ENCODE measurements at regions not wholly inside any gene's neighbourhood (a gene's known extent, or its start where the extent isn't known, plus 50 kb on each side); places are given as distances from the start of the nearest gene placed in this dataset.
A peak's percentile ranks its signal among the peaks of the same experiment; 100 is the strongest.
"Not testable (repeated sequence)": the region's sequence is repeated elsewhere in the genome, so short reads cannot be mapped to it uniquely, and the experiment has no call there.

DNA sequence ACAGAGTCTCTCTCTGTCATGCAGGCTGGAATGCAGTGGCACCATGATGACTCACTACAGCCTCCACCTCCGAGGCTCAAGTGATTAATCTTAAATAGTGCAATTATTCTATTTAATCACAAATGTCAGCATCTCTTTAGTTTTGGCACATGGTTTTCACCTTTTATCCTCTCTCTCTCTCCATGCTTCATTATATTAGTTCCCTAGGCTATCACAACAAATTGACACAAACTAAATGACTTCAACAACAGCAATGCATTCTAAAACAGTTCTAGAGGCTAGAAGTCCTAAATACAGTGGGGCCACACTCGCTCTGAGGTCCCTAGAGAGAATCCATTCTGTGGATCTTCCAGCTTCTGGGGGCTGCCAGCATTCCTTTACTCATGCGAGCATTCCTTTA, 178.2 kb upstream of the ZNG1F start:
- not testable (repeated sequence) for DNase-seq

DNA sequence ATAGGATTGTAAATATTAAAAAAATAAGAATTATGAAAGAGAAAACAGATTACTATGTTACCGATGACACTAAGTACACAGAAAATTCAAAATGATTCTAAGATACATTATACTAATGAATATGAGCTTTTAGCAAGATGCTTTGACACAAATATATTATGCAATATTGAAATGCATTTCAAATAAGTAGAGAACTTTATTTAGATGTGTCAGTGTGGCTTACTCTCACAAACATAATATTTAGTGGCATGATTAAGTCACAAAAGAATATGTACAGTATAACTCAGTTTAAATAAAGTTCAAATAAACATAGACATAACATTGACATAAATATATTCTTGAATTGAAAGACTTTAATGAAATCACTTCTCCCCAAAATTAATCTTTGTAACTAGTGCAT, 172.7 kb upstream of the ZNG1F start:
- not testable (repeated sequence) for DNase-seq

DNA sequence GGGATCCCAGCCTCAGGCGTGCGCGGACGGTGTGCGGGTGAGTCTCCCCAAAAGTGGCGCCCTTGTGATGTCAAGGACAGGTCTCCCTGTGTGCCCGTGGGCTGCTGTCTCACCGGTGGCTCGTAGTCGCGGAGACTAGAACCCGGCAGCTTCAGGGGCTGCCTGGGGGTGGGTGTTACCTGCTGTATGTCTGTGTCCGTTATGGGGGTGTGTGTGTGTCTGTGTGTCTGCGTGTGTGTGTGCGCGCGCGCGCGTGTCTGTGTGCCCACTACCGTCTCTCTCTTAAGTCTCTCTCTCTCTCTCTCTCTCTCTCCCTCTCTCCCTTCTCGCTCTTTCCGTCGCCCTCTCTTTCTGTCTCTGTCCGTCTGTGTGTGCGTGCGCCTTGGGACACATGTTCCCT, 170.0 kb upstream of the ZNG1F start:
- not testable (repeated sequence) for DNase-seq

DNA sequence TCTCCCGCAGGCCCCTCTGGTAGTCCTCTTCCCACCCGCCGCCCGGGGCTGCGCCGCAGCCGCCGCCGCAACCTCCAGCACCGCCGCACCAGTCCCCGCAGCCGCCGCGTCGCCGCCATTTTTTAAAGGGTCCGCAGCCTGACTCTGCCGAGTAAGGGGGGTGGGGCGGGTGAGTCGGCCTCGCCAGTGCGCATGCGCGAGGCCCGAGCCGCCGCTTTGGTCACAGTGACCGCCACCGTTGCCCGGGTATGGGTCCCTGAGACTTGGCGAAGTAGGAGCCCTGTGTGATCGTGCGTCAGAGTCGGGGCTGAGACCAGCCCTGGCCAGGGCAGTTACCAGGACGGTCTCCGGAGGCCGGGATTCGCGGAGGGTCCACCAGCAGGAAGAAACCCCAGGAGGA, 169.6 kb upstream of the ZNG1F start:
- DNase-seq = peak; percentile 54

DNA sequence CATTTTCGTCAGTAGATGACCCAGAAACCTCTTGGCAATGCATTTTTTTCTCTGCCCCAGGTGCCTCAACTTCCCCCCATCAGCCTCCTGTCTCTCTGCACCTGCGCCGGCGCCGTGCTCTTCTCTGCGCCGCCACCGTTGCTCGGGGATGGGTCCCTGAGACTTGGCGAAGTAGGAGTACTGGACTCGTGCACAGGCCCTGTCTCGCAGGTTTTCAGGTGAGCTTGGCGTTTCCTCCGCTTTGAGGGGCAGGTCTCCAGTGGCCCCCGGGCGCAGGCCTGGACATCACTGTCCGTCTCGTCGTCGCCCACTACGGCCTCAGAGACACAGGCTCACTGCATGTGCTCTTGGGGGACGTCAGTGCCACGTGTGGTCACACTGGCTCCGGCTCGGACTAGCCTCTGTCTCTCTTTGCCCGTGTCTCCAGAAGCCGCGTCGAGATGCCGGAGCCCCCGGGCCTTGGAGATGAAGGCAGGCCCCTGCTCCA, 168.8 kb upstream of the ZNG1F start:
- DNase-seq = not testable (repeated sequence)

DNA sequence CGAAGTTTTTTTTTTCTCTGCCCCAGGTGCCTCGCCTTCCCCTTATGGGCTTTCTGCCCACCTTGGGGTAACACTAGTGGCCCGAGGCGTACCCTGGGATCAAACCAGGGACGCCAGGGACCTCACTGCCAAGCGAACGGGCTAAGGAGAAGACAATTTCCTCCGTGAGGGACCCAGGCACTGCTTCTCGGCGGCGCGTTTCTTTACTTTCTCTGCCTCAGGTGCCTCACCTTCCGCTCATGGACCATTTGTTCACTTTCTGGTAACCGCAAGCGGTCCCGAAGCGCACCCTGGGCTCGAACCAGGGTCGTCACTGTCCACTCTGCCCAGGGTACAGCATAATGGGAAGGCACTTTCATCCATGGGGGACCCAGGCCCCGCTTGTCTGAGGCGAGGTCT, 168.2 kb upstream of the ZNG1F start:
- not testable (repeated sequence) for DNase-seq

DNA sequence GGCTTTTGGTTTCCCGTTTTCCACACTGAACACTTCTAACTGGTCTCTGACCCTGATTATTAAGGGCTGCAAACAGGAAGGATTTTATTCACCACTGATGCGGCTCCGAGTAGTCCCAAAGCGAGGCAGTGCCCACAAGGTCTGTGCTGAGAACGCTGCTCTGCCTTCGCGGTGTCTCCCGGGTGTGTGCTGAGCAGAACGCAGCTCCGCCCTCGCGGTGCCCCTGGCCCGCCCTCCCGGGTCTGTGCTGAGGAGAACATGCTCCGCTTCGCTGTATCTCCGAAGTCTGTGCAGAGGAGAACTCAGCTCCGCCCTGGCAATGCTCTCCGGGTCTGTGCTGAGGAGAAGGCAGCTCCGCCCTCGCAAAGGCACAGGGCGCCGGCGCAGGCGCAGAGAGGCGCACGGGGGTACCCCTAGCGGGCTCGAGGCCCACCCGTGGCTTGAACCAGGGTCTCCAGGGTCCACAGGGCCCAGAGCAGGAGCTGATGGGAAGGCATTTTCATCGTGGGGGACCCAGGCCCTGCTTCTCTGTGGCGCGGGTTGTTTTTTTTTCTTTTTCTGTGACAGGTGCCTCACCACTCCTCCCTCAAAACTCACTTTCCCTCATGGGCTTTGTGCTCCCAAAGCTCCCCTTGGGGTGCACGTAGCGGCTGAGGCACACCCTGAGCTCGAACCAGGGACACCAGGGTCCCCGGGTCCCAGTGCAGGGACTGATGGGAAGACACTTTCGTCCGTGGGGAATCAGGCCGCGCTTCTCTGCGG, 167.7 kb upstream of the ZNG1F start:
- peak; percentile 66 for DNase-seq

DNA sequence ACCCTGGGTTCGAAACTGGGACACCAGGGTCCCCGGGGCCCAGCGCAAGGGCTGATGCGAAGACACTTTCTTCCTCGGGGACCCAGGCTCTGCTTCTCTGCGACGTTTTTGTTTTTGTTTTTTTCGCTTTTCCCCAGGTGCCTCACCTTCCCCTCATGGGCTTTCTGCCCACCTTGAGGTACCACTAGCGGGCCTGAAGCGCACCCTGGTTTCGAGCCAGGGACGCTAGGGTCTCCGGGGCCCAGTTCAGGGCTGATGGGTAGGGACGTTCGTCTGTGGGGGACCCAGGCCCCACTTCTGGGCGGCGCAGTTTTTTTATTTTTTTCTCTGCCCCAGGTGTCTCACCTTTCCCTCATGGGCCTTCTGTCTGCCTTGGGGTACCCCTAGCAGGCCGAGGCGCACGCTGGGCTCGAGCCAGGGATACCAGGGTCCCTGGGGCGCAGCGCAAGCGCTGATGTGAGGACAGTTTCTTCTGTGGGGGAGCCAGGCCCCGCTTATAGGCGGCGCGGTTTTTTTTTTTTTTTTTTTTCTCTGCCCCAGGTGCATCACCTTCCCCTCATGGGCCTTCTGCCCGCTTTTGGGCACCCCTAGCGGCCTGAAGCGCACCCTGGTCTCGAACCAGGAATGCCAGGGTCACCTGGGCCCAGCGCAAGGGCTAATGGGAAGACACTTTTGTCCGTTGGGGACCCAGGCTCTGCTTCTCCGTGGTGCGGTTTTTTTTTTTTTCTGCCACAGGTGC, 166.8 kb upstream of the ZNG1F start:
- DNase-seq = not testable (repeated sequence)

DNA sequence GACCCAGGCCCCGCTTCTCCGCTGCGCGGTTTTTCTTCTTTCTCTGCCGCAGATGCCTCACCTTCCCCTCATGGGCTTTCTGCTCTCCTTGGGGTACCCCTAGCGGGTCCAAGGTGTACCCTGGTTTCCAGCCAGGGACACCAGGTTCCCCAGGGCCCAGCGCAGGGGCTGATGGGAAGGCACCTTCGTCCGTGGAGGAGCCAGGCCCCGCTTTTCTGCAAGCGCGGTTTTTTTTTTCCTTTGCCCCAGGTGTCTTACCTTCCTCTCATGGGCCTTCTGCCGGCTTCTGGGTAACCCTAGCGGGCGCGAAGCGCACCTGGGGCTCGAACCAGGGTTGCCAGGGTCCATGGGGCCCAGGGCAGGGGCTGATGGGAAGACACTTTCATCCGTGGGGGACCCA, 165.9 kb upstream of the ZNG1F start:
- DNase-seq = not testable (repeated sequence)

DNA sequence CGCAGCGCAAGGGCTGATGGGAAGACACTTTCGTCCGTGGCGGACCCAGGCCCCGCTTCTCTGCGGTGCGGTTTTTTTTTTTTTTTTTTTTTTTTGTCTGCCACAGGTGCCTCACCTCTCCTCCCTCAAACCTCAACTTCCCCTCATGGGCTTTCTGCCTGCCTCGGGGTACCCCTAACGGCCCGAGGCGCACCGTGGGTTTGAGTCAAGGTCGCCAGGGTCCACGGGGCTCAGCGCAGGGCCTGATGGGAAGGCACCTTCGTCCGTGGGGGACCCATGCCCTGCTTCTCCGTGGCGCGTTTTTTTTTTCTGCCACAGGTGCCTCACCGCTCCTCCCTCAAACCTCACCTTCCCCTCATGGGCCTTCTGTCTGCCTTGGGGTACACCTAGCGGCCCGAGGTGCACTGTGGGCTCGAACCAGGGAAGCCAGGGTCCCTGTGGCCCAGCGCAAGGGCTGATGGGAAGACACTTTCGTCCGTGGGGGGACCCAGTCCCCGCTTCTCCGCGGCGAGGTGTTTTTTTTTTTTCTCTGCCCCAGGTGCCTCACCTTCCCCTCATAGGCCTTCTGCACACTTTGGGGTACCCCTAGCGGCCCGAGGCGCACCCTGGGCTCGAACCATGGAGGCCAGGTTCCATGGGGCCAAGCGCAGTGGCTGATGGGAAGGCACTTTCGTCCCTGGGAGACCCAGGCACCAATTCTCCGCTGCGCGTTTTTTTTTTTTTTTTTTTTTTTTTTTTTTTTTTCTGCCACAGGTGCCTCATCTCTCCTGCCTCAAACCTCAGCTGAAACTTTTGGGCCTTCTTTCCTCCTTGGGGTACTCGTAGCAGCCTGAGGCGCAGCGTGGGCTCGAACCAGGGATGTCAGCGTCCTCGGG, 165.2 kb upstream of the ZNG1F start:
- peak; percentile 40 for DNase-seq

DNA sequence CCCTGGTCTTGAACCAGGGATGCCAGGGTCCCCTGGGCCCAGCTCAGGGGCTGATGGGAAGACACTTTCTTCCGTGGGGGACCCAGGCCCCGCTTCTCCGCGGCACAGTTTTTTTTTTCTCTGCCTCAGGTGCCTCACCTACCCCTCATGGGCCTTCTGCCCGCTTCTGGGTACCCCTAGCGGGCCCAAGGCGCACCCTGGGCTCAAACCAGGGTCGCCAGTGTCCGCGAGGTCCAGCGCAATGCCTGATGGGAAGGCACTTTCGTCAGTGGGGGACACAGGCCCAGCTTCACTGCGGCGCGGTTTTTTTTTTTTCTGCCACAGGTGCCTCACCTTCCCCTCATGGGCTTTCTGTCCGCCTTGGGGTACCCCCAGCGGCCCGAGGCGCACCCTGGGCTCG, 163.9 kb upstream of the ZNG1F start:
- not testable (repeated sequence) for DNase-seq

DNA sequence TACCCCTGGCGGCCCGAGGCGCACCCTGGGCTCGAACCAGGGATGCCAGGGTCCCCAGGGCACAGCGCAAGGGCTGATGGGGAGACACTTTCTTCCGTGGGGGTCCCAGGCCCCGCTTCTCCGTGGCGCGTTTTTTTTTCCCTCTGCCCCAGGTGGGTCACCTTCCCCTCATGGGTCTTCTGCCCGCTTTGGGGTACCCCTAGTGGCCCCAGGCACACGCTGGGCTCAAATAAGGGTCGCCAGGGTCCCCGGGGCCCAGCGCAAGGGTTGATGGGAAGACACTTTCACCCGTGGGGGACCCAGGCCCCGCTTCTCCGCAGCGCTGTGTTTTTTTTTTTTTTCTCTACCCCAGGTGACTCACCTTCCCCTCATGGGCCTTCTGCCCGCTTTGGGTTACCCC, 163.3 kb upstream of the ZNG1F start:
- not testable (repeated sequence) for DNase-seq

DNA sequence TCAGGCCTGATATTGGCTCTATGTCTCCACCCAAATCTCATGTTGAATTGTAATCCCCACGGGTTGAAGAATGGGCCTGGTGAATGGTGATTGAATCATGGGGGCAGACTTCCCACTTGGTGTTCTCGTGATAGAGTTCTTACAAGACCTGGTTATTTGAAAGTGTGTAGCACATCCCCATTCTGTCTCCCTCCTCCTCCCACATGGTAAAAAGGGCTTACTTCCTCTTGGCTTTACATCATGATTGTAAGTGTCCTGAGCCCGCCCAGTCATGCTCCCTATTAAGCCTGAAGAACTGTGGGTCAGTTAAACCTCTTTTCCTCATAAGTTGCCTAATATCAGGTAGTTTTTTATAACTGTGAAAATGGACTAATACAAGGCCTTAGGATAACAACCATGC, 158.8 kb upstream of the ZNG1F start:
- not testable (repeated sequence) for DNase-seq

DNA sequence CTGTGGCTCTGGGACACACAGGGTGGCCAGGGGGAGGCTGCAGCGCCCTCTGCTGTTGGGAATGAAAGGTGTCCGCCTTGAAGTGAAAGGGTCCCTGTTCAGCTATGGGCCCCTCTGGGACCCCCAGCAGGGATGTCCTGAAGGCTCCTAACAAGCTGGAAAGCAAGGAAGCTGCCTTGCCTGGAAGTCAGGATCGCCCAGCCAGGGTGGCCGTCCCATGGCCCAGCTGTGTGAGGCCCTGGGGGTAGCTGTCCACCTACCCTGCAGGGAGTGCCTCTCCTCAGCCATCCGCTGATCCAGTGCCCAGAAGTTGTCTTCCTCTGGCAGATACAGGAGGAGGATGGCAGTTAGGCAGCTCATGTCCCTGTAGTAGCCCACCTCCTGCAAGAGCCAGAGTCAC, 143.4 kb upstream of the ZNG1F start:
- not testable (repeated sequence) for DNase-seq

DNA sequence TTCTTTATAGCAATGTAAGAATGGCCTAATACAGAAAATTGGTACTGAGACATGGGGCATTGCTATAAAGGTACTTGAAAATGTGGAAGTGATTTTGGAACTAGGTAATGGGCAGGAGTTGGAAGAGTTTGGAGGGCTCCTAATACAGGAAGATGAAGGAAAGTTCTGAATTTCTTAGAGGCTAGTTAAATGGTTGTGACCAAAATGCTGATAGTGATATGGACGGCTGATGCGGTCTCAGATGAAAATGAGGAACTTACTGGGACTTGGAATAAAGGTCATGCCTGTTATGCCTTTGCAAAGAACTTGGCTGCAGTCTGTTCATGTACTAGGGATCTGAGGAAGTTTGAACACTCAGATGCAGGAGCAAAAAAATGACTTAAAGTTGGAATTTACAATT, 132.2 kb upstream of the ZNG1F start:
- not testable (repeated sequence) for DNase-seq

DNA sequence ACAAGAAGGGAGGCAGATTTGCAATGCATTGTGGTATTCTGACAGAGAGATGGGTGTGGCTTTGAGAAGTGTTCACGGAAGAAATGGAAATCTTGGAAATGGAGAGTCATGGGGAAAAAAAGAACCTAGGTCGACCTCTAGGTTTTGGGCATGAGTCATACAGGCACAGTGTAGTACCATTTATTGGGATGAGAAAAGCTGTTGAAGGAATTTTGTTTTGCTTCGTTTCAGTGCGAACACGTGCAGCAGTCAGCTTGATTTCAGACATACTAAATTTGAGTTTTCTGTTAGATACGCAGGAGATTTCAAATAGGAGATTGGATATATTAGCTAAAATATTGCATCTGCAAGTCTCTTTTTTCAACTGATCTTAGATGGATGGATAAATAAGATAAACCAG, 119.8 kb upstream of the ZNG1F start:
- DNase-seq = not testable (repeated sequence)

DNA sequence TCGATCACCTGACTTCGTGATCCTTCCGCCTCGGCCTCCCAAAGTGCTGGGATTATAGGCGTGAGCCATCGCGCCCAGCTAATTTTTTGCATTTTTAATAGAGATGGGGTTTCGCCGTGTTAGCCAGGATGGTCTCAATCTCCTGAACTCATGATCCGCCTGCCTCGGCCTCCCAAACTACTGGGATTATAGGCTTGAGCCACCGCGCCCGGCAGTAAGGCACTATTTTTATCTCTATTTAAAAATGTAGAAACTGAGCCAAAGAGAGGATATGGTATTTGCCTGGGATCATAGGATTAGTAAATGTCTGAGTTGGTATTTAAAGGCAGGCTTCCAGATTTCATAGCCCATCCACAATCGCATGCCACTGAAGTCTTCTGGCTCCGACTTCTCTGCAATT, 96.6 kb upstream of the ZNG1F start:
- DNase-seq = not testable (repeated sequence)

DNA sequence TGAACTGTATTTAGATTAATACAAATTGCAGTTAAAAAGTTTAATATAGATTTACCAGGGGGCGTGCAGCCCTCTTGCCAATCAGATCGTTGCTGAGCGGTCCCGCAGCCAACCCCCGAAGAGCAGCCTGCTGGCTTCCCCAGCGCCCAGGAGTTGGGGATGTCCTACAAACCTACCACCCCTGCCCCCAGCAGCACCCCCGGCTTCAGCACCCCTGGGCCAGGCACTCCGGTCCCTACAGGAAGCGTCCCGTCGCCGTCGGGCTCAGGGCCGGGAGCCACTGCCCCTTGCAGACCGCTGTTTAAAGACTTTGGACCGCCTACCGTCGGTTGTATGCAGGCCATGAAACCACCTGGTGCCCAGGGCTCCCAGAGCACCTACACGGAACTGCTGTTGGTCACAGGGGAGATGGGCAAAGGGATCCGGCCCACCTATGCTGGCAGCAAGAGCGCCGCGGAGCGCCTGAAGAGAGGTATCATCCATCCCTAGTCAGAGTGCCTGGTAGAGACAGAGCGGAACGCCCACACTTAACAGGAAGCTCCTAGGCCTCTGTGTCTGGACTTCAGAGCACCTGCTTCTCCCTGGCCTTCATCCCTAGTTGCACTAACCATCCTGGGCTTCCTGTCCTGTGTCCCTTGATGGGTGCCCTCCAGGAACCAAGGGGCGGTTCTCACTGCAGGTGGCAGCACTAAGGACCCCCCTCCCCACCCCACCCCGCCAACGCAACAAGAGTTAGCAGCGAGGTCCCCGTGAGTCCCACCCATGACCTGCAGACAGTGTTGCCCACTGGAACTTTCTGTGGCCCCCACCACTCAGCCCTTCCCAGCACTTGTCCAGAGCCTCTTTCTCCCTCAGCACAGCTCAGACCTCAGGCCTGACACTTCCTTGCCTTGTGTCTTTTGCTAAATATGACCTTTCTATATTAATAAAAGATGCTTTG, 91.5 kb upstream of the ZNG1F start:
- not testable (repeated sequence) for DNase-seq

DNA sequence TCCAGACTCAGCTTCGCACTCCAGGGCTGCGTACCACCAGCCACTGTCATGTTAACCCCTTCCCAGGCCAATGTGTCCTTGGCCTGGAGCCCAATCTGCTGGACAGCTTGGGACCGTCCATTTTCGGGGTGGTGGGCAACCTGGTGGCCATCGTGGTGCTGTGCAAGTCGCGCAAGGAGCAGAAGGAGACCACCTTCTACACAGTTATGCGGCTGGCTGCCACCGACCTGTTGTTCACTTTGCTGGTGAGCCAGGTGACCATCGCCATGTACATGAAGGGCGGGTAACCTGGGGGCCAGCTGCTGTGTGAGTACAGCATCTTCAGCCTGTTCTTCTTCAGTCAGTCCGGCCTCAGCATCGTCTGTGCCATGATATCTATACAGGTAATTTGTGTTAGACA, 90.3 kb upstream of the ZNG1F start:
- not testable (repeated sequence) for DNase-seq

DNA sequence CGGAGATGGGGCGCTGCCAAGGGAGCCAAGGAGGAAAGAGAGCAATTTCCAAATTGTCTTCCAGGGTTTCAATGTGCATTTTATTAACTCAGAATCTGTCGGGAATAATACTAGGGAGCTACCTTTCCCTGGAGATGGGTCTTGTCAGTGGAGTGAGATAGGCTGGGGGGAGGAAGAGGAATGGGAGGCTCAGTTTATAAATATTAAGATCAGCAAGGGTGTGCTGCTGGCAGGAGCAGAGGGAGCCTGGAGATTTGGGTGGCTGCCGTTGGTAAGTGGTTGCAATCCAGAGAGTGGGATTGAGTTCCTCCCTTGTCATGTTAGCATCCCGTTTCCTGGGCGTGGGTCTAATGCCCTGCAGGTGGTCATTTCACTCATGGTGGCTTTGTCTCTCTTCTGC, 89.9 kb upstream of the ZNG1F start:
- not testable (repeated sequence) for DNase-seq

DNA sequence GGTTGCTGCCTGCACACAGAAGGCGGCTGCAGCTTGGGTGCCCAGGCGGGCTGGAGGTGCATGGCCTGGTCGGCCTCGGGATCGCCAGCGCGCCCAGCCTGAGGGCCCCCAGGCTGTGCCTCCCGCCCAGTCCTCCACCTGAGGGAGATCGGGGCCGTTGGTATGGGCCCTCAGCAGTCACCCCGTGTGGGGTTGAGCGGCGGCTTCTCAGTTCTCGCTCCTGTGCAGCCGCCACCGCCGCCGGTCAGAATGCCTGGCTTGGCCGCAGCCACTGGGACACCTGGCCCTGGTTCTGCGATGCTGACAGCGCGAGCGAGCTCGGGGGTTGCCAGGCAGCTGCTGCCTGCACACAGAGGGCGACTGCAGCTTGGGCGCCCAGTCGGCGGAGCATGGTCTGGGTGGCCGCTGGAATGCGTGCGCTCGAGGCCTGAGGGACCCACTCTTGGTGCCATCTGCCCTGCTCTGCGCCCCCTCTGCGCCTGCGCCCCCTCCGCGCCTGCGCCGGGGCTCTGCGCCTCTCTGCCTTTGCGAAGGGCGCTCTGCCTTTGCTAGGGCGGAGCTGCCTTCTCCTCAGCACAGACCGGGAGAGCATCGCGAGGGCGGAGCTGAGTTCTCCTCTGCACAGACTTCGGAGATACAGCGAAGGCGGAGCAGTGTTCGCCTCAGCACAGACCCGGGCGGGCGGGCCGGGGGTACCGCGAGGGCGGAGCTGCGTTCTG, 84.6 kb upstream of the ZNG1F start:
- not testable (repeated sequence) for DNase-seq

Data from NCI-H2171 treated with DMSO at 0.1 percent for 48 hours (cell line).